Upper lobe of left lung (tissue), 4 donors: ENCODE measurements at regions not wholly inside any gene's neighbourhood (a gene's known extent, or its start where the extent isn't known, plus 50 kb on each side); places are given as distances from the start of the nearest gene placed in this dataset.

Experiments used
- CTCF ChIP-seq, 6 experiments: fragments of 450-650 bp in 4 of 6; fragments of 200-600 bp in 2 of 6; sonication (generic) in 2 of 6; IDR thresholded peaks; one replicate each; pipeline ENCODE4 v1.5.1; 2016 to 2019; ENCODE audit warnings: antibody characterized with exemption in 6 of 6
- POLR2A ChIP-seq, 4 donors: fragments of 450-650 bp; IDR thresholded peaks; one replicate each; pipeline ENCODE4 v1.5.1; 2016 to 2017; ENCODE audit warnings: antibody characterized with exemption in 4 of 4, mild to moderate bottlenecking in 2 of 4
- POLR2AphosphoS5 ChIP-seq, 2 donors: sonication (generic); formaldehyde crosslinking; IDR thresholded peaks; one replicate each; pipeline ENCODE4 v1.5.1; 2017; ENCODE audit warnings: antibody characterized with exemption in 2 of 2

DNA sequence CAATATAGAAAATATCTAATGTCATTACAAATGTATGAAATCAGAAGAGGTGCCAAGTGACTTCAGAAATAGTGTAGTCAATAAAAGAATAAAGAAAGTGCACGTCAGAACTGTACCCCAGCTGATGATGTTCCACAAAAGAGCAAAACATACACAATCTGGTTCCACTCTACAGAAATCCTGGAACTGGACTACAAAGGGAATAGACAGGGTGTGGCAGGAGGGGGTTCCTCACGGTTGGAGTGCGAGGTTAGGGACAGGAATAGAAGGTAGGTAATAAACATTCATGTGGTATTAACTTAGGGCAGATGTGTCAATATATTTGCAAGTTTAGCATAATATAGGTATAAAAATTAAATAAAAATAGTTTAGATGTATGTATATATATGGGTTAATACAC is 103.3 kb upstream of the GOLGA6L6 start:
- TF ChIP-seq POLR2A (IDR thresholded peaks at IDR 0.05): no peak
- TF ChIP-seq CTCF (IDR thresholded peaks at IDR 0.05): no peak
- TF ChIP-seq POLR2AphosphoS5 (IDR thresholded peaks at IDR 0.05): no peak
